A673 (cell line): ENCODE measurements at regions not wholly inside any gene's neighbourhood (a gene's known extent, or its start where the extent isn't known, plus 50 kb on each side); places are given as distances from the start of the nearest gene placed in this dataset.

Source experiments
- BruUV-seq: library from RNA; stranded (reverse); fragments of 400-500 nt; replicated peaks from 2 replicates; lab custom pipeline; 2021; lab: Mats Ljungman, UMichigan
- CTCF ChIA-PET: fragments of 300-600 bp; sonication (Branson Sonifier 250); formaldehyde crosslinking; loops from one replicate; lab custom pipeline; 2022; ENCODE audit warnings: antibody characterized with exemption; lab: Charles Lee
- POLR2A ChIA-PET: fragments of 300-600 bp; sonication (Branson Sonifier 250); formaldehyde crosslinking; loops from one replicate; lab custom pipeline; 2022; ENCODE audit warnings: antibody characterized with exemption; ENCODE audit not compliant: low non-redundant PET; lab: Charles Lee
- DNase-seq: peaks from one replicate; pipeline ENCODE4 v3.0.0-alpha.2; 2015; ENCODE audit warnings: low spot score
- H3K27ac ChIP-seq: fragments of 200-600 bp; sonication (generic); 2 replicates; pipeline ENCODE4 v1.5.1; 2016; ENCODE audit warnings: mixed run types, low read depth, mild to moderate bottlenecking, mixed read lengths, antibody characterized with exemption, low read length; ENCODE audit not compliant: poor library complexity, severe bottlenecking
- H3K27me3 ChIP-seq: fragments of 200-600 bp; sonication (generic); replicated peaks from 2 replicates; pipeline ENCODE4 v1.6.1; 2017; ENCODE audit warnings: mixed run types, low read depth, mild to moderate bottlenecking, mixed read lengths, antibody characterized with exemption, low read length; ENCODE audit not compliant: insufficient read depth, poor library complexity
- H3K36me3 ChIP-seq: fragments of 200-600 bp; sonication (generic); 2 replicates; pipeline ENCODE4 v1.6.1; 2016; ENCODE audit warnings: mixed run types, mild to moderate bottlenecking, mixed read lengths, antibody characterized with exemption, low read length; ENCODE audit not compliant: insufficient read depth, poor library complexity, severe bottlenecking
- H3K4me1 ChIP-seq: fragments of 200-600 bp; sonication (generic); 2 replicates; pipeline ENCODE4 v1.6.1; 2017; ENCODE audit warnings: mixed run types, mild to moderate bottlenecking, mixed read lengths, antibody characterized with exemption, low read length; ENCODE audit not compliant: insufficient read depth, poor library complexity, severe bottlenecking
- H3K4me3 ChIP-seq: fragments of 200-600 bp; sonication (generic); 2 replicates; pipeline ENCODE4 v1.5.1; 2016; ENCODE audit warnings: low read depth, mixed run types, mild to moderate bottlenecking, mixed read lengths, low read length; ENCODE audit not compliant: poor library complexity, severe bottlenecking
- H3K9me3 ChIP-seq: fragments of 200-600 bp; sonication (generic); 2 replicates; pipeline ENCODE4 v1.6.1; 2016; ENCODE audit warnings: mixed run types, low read depth, mild to moderate bottlenecking, mixed read lengths, antibody characterized with exemption, low read length; ENCODE audit not compliant: poor library complexity, severe bottlenecking
- CTCF ChIP-seq: fragments of 300-800, 200-600 bp; sonication (generic); conservative IDR thresholded peaks from 2 replicates; pipeline ENCODE4 v1.5.1; 2017; ENCODE audit warnings: low read depth, mild to moderate bottlenecking, antibody characterized with exemption, low read length, moderate library complexity, mixed read lengths
- EZH2 ChIP-seq: fragments of 200-600 bp; sonication (generic); IDR thresholded peaks from 2 replicates; pipeline ENCODE4 v1.6.1; 2017; ENCODE audit warnings: borderline replicate concordance, low read depth, mild to moderate bottlenecking, mixed read lengths, antibody characterized with exemption, low read length; ENCODE audit not compliant: poor library complexity, severe bottlenecking
- intact Hi-C: fragments of 100-400 bp; cut with micrococcal nuclease; formaldehyde crosslinking; loops from one replicate; pipeline ENCODE4 v1.10.0; 2022; ENCODE audit not compliant: unreplicated experiment

GRCh38 chr6:94050515-94050914, 631.2 kb upstream of the EPHA7 start:
- H3K27ac ChIP-seq = no peak overlapping the region
- TF ChIP-seq EZH2 (no peak), CTCF (no peak)
- POLR2A ChIA-PET = no interaction called here
- no peak overlapping the region for H3K4me3 ChIP-seq
- no peaks in the 10 kb centered on the region for H3K36me3 ChIP-seq
- intact Hi-C loops = loop anchor here (10.0 kb wide), 1 partner anchor 626 kb away; no protein-coding TSS in a partner anchor
- DNase-seq = no peak
- BruUV-seq = no TSS peak
- CTCF ChIA-PET = no interaction called here
- H3K4me1 ChIP-seq = peaks cover 10% of the 10 kb centered on the region
- H3K9me3 ChIP-seq = no peaks in the 10 kb centered on the region
- no peaks in the 10 kb centered on the region for H3K27me3 ChIP-seq

- Histone ChIP-seq H3K9me3 (no peaks in the 10 kb centered on the region), H3K4me3 (no peak overlapping the region), H3K36me3 (no peaks in the 10 kb centered on the region), H3K27me3 (no peaks in the 10 kb centered on the region), H3K4me1 (peaks cover 7% of the 10 kb centered on the region), H3K27ac (no peak overlapping the region)
- TF ChIP-seq EZH2 (no peak), CTCF (no peak)
- BruUV-seq = no TSS peak
- ChIA-PET CTCF (no interaction called here), POLR2A (no interaction called here)
- intact Hi-C loops = no loop called here
- no peak for DNase-seq
Measured at GRCh38 chr6:94049001-94049400, 629.6 kb upstream of the EPHA7 start.

GRCh38 chr6:94045099-94045829, 625.9 kb upstream of the EPHA7 start:
- no peak for DNase-seq
- ChIA-PET POLR2A (no interaction called here), CTCF (no interaction called here)
- TF ChIP-seq EZH2 = no peak
- no peak for TF ChIP-seq CTCF
- intact Hi-C loops = no loop called here
- Histone ChIP-seq H3K4me1 (no peaks in the 10 kb centered on the region), H3K27ac (no peak overlapping the region), H3K4me3 (no peak overlapping the region), H3K36me3 (no peaks in the 10 kb centered on the region), H3K9me3 (no peaks in the 10 kb centered on the region), H3K27me3 (no peaks in the 10 kb centered on the region)
- BruUV-seq = no TSS peak
